ENCODE measurements at regions not wholly inside any gene's neighbourhood (a gene's known extent, or its start where the extent isn't known, plus 50 kb on each side); places are given as distances from the start of the nearest gene placed in this dataset.
"Not testable (repeated sequence)": the region's sequence is repeated elsewhere in the genome, so short reads cannot be mapped to it uniquely, and the experiment has no call there.

DNA sequence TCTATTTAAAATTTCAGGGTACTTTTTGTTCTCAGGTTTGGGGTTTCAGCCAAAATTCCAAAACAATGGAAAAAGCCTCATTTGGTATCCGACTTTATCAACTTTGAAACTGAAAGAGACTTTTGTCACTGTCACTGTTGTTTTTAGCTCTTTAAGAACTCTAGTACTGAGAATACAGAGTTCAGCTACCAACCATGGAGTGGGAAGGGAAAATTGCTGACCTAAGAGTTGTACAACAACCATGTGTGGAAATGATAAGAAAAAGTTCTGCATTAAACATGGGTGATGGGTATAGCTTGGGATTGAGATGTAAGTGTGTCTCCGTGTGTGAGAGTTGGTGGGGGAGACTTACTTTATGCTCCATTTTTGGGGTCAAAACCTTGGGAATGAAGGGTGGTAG is 206.6 kb upstream of the LRATD1 start:
- no peak for DNase-seq (ENCODE audit: low read depth)

DNA sequence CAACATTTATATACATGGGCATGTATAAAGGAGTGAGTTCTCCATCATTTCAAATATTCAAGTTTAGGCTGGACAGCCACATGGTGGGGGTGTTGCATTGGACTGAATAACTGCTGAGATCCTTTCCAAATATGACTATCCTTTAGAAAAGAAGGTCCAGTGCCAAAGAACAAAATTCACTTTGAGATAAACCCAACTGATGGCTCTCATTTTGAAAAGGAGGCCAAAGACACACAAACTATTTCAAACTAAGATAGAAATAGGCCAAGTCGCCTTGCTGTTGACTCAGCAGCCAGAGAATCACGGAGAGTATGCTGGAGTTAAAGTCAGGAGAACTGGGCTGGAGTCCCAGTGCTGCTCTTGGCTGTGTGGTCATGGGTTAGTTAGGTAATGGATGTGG is 204.5 kb upstream of the LRATD1 start:
- peak; percentile 89 for DNase-seq (ENCODE audit: low read depth)

GRCh38 chr2:14433946-14434495 is 198.5 kb upstream of the LRATD1 start:
- no peak for DNase-seq (ENCODE audit: low read depth)

DNA sequence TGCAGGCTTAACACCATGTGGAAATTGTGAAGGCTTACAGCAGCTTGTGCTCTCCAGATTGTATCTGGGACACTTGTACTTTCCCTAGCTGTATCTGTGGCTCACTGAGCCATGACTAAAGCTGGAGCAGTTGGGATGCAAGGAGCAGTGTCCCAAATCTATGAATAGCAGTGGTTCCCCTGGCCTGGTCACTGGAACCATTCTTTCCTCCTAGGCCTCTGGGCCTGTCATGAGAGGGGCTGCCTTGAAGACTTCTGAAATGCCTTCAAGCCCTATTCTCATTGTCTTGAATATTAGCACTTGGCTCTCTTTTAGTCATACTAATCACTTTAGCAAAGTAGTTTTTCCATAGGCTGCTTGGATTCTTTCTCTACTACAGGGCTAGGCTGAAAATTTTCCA is 186.8 kb upstream of the LRATD1 start:
- no peak for DNase-seq (ENCODE audit: low read depth)

GRCh38 chr2:14448340-14448739 is 184.2 kb upstream of the LRATD1 start:
- no peak for DNase-seq (ENCODE audit: low read depth)

DNA sequence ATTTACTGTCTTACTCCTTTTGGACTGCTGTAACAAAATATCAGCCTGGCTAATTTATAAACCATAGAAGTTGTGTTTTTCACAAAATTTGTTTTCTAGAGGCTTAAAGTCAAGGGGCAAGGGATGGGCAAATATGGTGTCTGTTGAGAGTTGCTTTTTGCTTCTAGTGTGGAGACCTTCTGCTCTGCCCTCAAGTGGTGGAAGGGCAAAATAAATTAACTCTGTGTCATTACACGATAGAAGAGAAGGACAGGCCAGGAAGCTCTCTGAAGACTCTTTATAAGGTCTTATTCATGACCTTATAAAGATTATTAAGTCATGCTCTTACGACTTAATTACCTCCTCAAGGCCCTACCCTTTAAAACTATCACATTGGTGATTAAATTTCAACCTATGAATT is 181.2 kb upstream of the LRATD1 start:
- DNase-seq (ENCODE audit: low read depth) = no peak

DNA sequence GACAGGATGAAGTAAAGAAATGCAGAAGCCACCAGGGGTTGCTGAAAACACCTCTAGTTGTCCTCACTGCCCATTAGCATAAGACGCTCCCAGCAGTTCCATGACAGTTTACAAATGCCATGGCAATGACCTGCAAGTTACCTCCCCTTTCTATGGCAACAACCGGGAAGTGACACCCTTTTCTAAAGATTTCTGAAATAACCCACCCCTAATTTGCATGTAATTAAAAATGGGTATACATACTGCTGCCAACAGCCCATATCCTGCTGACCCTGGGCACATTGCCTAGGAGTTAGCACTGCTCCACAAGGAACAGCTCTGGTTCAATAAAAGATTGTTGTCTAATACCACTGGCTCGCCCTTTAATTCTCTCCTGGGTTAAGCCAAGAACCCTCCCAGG is 178.3 kb upstream of the LRATD1 start:
- no peak for DNase-seq (ENCODE audit: low read depth)

DNA sequence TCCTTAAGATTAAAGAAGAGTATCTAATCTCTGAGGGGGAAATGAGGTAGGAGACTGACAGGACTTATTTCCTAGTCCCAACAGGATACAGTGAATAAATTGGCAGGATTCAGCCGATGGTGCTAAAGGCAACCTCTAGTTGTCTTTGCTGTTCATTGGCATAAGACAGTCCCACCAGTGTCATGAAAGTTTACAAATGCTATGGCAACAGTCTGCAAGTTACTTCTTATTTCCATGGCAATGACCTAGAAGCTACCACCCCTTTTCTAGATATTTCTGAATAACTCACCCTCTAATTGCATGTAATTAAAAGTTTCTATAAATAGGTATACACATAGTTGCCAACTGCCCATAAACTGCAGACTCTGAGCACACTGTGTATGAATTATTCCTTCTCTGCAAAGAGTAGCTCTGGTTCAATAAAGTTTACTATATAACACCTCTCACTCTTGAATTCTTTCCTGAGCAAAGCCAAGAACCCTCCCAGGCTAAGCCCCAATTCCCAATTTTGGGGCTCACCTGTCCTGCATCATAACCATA is 172.7 kb upstream of the LRATD1 start:
- no peak for DNase-seq (ENCODE audit: low read depth)

DNA sequence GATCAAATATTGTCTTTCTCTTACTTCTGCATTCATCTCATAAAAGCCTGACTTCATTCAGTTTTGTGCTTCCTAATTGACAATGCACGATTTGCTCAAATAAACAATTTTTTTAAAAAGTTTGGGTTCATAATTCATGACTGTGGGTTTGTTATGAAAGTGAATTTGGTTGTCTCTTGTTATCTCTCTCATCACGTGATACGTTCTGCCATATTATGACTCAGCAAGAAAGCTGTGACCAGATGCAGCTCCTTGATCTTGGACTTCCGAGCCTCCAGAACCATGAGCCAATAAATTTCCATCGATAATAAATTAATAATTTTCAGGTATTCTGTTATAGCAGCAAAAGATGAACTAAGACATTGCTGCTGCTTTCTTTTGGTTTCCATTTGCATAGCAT is 156.5 kb upstream of the LRATD1 start:
- DNase-seq (ENCODE audit: low read depth) = no peak

- DNase-seq (ENCODE audit: low read depth) = no peak
These were observed 153.0 kb upstream of the LRATD1 start for GRCh38 chr2:14479486-14479885.

GRCh38 chr2:14480120-14480519 is 152.4 kb upstream of the LRATD1 start:
- DNase-seq (ENCODE audit: low read depth) = no peak

- no peak for DNase-seq (ENCODE audit: low read depth)
These were observed 151.6 kb upstream of the LRATD1 start for GRCh38 chr2:14480906-14481305.

DNA sequence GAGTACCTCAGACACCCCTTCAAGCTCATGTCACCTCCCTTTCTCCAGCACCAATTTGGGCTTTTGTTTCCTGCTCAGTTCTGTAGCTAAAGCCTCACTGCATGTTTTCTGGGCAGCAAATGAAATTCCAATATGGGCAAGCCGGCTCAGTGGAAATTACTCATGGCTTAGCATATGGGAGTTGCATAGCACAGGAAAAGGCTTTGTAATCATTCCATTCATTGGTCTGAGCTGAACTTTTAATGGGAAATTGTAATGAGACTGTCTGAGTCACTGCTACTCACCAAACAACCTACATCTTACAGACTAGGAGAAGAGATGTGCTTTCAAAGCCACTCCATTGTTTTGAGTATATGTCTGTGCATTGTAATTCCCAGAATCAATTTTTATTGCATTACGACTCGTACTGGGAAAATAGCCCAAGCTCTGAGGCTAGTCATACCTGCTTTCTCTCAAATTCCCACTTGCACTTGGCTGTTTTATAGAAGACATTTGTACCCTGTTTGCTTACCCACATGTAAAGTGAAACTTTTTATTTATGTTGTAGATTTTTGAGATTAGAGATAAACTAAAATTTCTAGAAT is 139.5 kb upstream of the LRATD1 start:
- DNase-seq (ENCODE audit: low read depth) = peak; percentile 71

GRCh38 chr2:14494759-14495158 is 137.8 kb upstream of the LRATD1 start:
- no peak for DNase-seq (ENCODE audit: low read depth)

DNA sequence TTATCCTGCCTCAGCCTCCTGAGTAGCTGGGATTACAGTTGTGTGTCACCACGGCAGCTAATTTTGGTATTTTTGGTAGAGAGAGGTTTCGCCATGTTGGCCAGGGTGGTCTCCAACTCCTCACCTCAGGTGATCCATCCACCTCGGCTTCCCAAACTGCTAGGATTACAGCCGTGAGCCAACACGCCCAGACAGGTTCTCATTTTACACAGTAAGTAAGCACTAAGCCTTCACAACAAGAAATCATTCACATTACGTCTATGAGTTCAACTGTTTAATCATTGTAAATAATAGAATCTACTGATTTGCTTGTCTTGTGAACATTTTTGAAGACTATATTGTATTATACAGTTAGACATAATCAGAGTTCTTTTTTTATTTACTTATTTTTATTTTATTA is 131.5 kb upstream of the LRATD1 start:
- DNase-seq (ENCODE audit: low read depth) = no peak

GRCh38 chr2:14506955-14507354 is 125.6 kb upstream of the LRATD1 start:
- DNase-seq (ENCODE audit: low read depth) = not testable (repeated sequence)

GRCh38 chr2:14511541-14511940 is 121.0 kb upstream of the LRATD1 start:
- DNase-seq (ENCODE audit: low read depth) = no peak

GRCh38 chr2:14513903-14514302 is 118.6 kb upstream of the LRATD1 start:
- DNase-seq (ENCODE audit: low read depth) = no peak

DNA sequence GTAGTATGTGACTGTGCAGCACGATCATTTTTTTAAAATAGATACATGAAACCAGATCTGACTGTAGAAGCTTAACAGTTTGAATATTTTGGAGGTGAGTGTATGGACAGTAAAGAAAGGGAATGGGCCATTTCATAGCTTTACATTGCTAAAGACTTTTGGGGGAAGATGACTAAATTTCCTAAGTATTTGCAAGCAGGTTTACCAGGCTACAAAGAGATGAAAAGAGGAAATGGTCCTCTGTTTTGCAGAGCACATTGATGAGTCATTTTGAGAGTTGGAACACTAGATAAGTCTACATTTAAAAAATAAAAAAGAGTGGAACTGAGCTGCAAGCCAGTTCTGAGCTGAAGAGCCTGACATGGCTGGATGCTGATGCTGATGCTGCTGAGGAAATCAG is 115.7 kb upstream of the LRATD1 start:
- DNase-seq (ENCODE audit: low read depth) = peak; percentile 42

- DNase-seq (ENCODE audit: low read depth) = no peak
These were observed 114.8 kb upstream of the LRATD1 start for GRCh38 chr2:14517731-14518130.

DNA sequence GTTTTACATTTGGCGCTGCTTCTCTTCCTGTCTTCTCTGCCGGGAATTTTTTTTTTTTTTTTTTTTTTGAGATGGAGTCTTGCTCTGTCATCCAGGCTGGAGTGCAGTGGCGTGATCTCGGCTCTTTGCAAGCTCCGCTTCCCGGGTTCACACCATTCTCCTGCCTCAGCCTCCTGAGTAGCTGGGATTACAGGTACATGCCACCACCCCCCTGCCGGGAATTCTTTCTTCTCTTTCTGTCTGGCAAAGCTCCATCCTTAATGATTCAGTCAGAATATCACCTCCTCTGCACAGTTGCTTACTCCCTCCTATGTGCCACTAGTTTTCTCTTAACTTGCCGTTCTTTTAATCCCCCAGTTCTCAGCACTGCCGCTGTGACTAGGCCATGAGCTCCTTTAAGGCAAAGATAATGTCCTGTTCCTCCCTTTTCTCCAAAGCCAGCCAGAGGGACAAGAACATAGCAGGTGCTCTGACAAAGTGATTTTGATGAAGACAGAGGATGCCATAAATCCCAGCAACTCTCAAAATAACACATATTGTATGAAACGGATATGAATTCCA is 112.1 kb upstream of the LRATD1 start:
- DNase-seq (ENCODE audit: low read depth) = no peak

DNA sequence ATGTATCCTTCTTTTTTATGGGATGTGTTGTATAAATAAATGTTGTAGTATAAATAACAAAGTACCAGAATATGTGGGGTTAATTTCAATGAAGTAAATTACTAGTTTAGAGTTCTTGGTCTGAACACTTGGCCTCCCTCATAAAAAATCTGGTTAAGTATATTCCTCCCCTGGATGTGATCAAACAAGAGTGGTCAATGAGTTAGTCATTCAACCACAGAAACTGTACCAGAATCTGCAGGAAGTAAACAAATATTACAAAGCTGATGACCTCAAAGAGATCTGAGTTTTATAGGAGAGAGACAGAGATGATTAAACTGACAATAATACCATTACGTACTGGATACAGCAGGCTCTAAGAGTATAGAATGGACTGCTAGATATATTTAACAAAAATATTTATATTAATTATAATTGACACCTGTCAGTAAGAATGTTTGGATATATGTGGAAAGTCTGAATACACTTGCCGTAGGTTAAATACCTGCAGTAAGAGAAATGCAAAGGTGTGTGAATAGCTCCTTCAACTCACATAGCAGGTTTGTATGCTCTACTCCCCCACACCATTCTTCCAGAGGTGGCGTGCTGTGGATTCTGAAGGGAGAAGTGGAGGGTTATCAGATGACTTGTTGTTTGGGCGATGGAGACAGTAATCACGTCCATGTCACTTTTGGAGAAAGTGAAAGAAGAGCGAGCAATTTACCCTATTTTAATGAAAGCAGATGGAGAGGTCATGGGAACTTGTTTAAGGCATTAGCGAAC is 108.3 kb upstream of the LRATD1 start:
- peak; percentile 35 for DNase-seq (ENCODE audit: low read depth)

GRCh38 chr2:14524803-14525080 is 107.8 kb upstream of the LRATD1 start:
- DNase-seq (ENCODE audit: low read depth) = no peak

Data from stromal cell of bone marrow (primary cell).